ENCODE measurements at regions not wholly inside any gene's neighbourhood (a gene's known extent, or its start where the extent isn't known, plus 50 kb on each side); places are given as distances from the start of the nearest gene placed in this dataset.

GRCh38 chr5:27450607-27451006, 412.2 kb upstream of the CDH9 start:
- no peak for TF ChIP-seq GATA2 (IDR thresholded peaks at IDR 0.05; ENCODE audit: low read depth, low read length)
- TF ChIP-seq GATA3 (IDR thresholded peaks at IDR 0.05; ENCODE audit: low read depth, low read length): no peak
